GM23338 (cell line): ENCODE measurements at regions not wholly inside any gene's neighbourhood (a gene's known extent, or its start where the extent isn't known, plus 50 kb on each side); places are given as distances from the start of the nearest gene placed in this dataset.

Source experiments
- ATAC-seq: fragments of 200-7000 bp; cut with Tn5 transposase; 3 replicates; pipeline ENCODE4 v1.9.1; 2020
- DNase-seq: peaks from one replicate; pipeline ENCODE4 v3.0.0-alpha.2; 2015; ENCODE audit warnings: low spot score
- H2AFZ ChIP-seq: fragments of 200-600 bp; sonication (generic); 2 replicates; pipeline ENCODE4 v1.8.0; 2016; ENCODE audit warnings: antibody characterized with exemption, mild to moderate bottlenecking, moderate library complexity
- H3F3A ChIP-seq: fragments of 200-600 bp; sonication (generic); replicated peaks from 2 replicates; pipeline ENCODE4 v1.8.0; 2017; ENCODE audit warnings: antibody characterized with exemption, mixed run types, low read depth
- H3K27ac ChIP-seq: fragments of 200-600 bp; sonication (generic); 2 replicates; pipeline ENCODE4 v1.6.1; 2016; ENCODE audit warnings: low read depth
- H3K27me3 ChIP-seq: fragments of 200-600 bp; sonication (generic); 2 replicates; pipeline ENCODE4 v1.8.0; 2016; ENCODE audit warnings: mild to moderate bottlenecking, mixed run types, moderate library complexity; ENCODE audit not compliant: insufficient read depth
- H3K36me3 ChIP-seq: fragments of 200-600 bp; sonication (generic); 2 replicates; pipeline ENCODE4 v1.8.0; 2016; ENCODE audit warnings: mild to moderate bottlenecking; ENCODE audit not compliant: insufficient read depth
- H3K4me1 ChIP-seq: fragments of 200-600 bp; sonication (generic); 2 replicates; pipeline ENCODE4 v1.8.0; 2016; ENCODE audit warnings: mild to moderate bottlenecking, moderate library complexity; ENCODE audit not compliant: insufficient read depth
- H3K4me2 ChIP-seq: fragments of 200-600 bp; sonication (generic); 2 replicates; pipeline ENCODE4 v1.7.1; 2017; ENCODE audit warnings: mixed run types
- H3K4me3 ChIP-seq: fragments of 200-600 bp; sonication (generic); 2 replicates; pipeline ENCODE4 v1.6.1; 2016; ENCODE audit warnings: mixed run types
- H3K79me2 ChIP-seq: fragments of 200-600 bp; sonication (generic); replicated peaks from 2 replicates; pipeline ENCODE4 v1.8.0; 2017; ENCODE audit warnings: mild to moderate bottlenecking; ENCODE audit not compliant: insufficient read depth
- H3K9me2 ChIP-seq: fragments of 200-600 bp; sonication (generic); 2 replicates; pipeline ENCODE4 v1.8.0; 2017; ENCODE audit not compliant: insufficient read depth
- H4K20me1 ChIP-seq: fragments of 200-600 bp; sonication (generic); replicated peaks from 2 replicates; pipeline ENCODE4 v1.8.0; 2017; ENCODE audit warnings: mild to moderate bottlenecking; ENCODE audit not compliant: insufficient read depth
- H3K27ac Mint-ChIP-seq: 2 replicates; pipeline ENCODE4 v1.8.0; 2020; ENCODE audit warnings: inconsistent platforms, mild to moderate bottlenecking, moderate library complexity, mixed read lengths
- H3K27me3 Mint-ChIP-seq: 3 replicates; pipeline ENCODE4 v1.8.0; 2022; ENCODE audit warnings: low read depth, mild to moderate bottlenecking, moderate library complexity, mixed read lengths, inconsistent platforms; ENCODE audit not compliant: insufficient read depth, poor library complexity
- H3K36me3 Mint-ChIP-seq: 3 replicates; pipeline ENCODE4 v1.8.0; 2021; ENCODE audit warnings: low read depth, mild to moderate bottlenecking, inconsistent platforms, moderate library complexity, mixed read lengths
- H3K4me1 Mint-ChIP-seq: 3 replicates; pipeline ENCODE4 v1.8.0; 2020; ENCODE audit warnings: mild to moderate bottlenecking, inconsistent platforms, mixed read lengths
- H3K4me3 Mint-ChIP-seq: 3 replicates; pipeline ENCODE4 v1.8.0; 2021; ENCODE audit warnings: moderate library complexity, mild to moderate bottlenecking, inconsistent platforms, mixed read lengths
- H3K9me3 Mint-ChIP-seq: 3 replicates; pipeline ENCODE4 v1.8.0; 2020; ENCODE audit warnings: moderate library complexity, mild to moderate bottlenecking, inconsistent platforms, mixed read lengths
- CREB1 ChIP-seq: fragments of 250-450 bp; sonication (Bioruptor Pico); IDR thresholded peaks from 2 replicates; pipeline ENCODE4 v1.5.0; 2020; ENCODE audit warnings: low read depth, mild to moderate bottlenecking, moderate library complexity
- EZH2 ChIP-seq: fragments of 200-600 bp; sonication (generic); IDR thresholded peaks from one replicate; pipeline ENCODE4 v1.8.0; 2017; ENCODE audit warnings: antibody characterized with exemption, mild to moderate bottlenecking, low read depth; ENCODE audit not compliant: unreplicated experiment
- TF ChIP-seq, protein P1 (sequence below): fragments of 250-450 bp; sonication (Bioruptor Pico); IDR thresholded peaks from 2 replicates; pipeline ENCODE4 v1.5.0; 2020; ENCODE audit warnings: mild to moderate bottlenecking, moderate library complexity
- TF ChIP-seq, protein P2 (sequence below), 2 experiments: fragments of 200-600 bp in 1 of 2; sonication (generic) in 1 of 2; conservative IDR thresholded peaks; 2 replicates each; pipeline versions ENCODE4 v1.5.1 to v1.6.1; 2016 to 2017; ENCODE audit warnings: antibody characterized with exemption in 2 of 2, low read depth in 2 of 2, mild to moderate bottlenecking in 2 of 2, moderate library complexity in 1 of 2

DNA sequence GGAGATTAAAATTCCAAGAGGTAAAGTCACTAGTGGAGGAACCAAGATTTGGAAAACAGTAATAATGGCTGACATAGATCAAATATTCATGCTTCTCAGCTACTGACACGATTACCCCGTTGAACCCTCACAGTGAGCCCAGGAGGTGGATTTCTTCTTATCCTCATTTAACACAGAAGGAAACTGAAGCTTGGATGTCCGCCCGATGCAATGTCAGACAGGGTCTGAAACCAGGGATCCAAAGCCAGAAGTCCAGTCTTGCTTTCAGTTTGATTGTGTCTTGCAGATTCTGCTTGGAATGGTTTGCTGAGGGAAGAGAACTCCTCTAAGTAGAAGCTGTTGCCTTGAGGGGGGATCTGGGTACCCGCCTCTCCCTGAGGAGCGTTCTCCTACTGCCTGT lies 404.7 kb downstream of the KCNRG start (continued):
- TF ChIP-seq, protein P1, sequence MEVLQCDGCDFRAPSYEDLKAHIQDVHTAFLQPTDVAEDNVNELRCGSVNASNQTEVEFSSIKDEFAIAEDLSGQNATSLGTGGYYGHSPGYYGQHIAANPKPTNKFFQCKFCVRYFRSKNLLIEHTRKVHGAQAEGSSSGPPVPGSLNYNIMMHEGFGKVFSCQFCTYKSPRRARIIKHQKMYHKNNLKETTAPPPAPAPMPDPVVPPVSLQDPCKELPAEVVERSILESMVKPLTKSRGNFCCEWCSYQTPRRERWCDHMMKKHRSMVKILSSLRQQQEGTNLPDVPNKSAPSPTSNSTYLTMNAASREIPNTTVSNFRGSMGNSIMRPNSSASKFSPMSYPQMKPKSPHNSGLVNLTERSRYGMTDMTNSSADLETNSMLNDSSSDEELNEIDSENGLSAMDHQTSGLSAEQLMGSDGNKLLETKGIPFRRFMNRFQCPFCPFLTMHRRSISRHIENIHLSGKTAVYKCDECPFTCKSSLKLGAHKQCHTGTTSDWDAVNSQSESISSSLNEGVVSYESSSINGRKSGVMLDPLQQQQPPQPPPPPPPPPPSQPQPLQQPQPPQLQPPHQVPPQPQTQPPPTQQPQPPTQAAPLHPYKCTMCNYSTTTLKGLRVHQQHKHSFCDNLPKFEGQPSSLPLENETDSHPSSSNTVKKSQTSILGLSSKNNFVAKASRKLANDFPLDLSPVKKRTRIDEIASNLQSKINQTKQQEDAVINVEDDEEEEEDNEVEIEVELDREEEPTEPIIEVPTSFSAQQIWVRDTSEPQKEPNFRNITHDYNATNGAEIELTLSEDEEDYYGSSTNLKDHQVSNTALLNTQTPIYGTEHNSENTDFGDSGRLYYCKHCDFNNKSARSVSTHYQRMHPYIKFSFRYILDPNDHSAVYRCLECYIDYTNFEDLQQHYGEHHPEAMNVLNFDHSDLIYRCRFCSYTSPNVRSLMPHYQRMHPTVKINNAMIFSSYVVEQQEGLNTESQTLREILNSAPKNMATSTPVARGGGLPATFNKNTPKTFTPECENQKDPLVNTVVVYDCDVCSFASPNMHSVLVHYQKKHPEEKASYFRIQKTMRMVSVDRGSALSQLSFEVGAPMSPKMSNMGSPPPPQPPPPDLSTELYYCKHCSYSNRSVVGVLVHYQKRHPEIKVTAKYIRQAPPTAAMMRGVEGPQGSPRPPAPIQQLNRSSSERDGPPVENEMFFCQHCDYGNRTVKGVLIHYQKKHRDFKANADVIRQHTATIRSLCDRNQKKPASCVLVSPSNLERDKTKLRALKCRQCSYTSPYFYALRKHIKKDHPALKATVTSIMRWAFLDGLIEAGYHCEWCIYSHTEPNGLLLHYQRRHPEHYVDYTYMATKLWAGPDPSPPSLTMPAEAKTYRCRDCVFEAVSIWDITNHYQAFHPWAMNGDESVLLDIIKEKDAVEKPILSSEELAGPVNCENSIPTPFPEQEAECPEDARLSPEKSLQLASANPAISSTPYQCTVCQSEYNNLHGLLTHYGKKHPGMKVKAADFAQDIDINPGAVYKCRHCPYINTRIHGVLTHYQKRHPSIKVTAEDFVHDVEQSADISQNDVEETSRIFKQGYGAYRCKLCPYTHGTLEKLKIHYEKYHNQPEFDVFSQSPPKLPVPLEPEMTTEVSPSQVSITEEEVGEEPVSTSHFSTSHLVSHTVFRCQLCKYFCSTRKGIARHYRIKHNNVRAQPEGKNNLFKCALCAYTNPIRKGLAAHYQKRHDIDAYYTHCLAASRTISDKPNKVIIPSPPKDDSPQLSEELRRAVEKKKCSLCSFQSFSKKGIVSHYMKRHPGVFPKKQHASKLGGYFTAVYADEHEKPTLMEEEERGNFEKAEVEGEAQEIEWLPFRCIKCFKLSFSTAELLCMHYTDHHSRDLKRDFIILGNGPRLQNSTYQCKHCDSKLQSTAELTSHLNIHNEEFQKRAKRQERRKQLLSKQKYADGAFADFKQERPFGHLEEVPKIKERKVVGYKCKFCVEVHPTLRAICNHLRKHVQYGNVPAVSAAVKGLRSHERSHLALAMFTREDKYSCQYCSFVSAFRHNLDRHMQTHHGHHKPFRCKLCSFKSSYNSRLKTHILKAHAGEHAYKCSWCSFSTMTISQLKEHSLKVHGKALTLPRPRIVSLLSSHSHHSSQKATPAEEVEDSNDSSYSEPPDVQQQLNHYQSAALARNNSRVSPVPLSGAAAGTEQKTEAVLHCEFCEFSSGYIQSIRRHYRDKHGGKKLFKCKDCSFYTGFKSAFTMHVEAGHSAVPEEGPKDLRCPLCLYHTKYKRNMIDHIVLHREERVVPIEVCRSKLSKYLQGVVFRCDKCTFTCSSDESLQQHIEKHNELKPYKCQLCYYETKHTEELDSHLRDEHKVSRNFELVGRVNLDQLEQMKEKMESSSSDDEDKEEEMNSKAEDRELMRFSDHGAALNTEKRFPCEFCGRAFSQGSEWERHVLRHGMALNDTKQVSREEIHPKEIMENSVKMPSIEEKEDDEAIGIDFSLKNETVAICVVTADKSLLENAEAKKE, result no peak
- TF ChIP-seq CREB1 (CRISPR knock-in tag) (no peak), EZH2 (no peak)
- TF ChIP-seq, protein P2, sequence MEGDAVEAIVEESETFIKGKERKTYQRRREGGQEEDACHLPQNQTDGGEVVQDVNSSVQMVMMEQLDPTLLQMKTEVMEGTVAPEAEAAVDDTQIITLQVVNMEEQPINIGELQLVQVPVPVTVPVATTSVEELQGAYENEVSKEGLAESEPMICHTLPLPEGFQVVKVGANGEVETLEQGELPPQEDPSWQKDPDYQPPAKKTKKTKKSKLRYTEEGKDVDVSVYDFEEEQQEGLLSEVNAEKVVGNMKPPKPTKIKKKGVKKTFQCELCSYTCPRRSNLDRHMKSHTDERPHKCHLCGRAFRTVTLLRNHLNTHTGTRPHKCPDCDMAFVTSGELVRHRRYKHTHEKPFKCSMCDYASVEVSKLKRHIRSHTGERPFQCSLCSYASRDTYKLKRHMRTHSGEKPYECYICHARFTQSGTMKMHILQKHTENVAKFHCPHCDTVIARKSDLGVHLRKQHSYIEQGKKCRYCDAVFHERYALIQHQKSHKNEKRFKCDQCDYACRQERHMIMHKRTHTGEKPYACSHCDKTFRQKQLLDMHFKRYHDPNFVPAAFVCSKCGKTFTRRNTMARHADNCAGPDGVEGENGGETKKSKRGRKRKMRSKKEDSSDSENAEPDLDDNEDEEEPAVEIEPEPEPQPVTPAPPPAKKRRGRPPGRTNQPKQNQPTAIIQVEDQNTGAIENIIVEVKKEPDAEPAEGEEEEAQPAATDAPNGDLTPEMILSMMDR (conservative IDR thresholded peaks at IDR 0.05; ENCODE audit: low read depth in 2 of 2), result no peak

DNA sequence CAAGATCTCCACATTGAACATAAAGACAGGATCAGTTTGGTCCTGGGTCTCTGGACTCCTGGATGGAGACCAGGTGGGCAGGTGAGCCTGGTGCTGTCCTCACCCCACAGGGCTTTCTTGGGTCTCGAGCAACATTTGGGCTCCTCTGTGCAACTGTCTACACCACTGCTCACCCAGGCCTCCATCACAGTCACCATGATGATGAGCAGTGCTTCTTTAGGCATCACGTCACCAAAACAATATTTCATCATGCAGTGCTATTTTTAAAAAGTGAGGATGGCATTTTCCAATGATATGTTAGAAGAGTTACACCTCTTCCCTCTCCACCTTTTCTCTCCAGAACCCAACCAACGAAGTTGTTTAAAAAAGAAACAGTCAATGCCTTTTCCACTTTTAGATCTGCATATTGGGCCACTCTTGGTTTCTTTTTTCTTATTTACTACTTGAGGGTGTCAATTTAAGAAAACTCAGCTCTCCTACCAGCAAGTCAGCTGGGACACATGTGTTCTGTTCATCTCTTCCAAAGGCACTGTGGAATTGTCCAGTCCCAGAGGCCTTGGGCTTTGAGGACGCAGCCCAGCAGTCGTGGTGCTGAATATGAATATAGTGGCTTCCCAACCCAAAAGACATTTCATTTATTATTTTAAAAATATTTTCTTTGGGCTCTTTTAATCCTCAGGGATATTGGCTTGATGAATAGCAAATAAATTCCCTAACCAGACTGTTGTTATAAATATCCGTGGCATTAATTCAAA lies 405.7 kb downstream of the KCNRG start:
- no peak overlapping the region for H2AFZ ChIP-seq
- H3K36me3 ChIP-seq, result no peaks in the 10 kb centered on the region
- no peaks in the 10 kb centered on the region for H3K79me2 ChIP-seq
- H3K27me3 Mint-ChIP-seq, result peaks cover 6% of the 10 kb centered on the region
- H3K27me3 ChIP-seq, result no peaks in the 10 kb centered on the region
- peaks cover 10% of the 10 kb centered on the region for H3K4me1 Mint-ChIP-seq
- H3K27ac Mint-ChIP-seq, result no peak overlapping the region
- no peaks in the 10 kb centered on the region for H3K36me3 Mint-ChIP-seq
- no peak overlapping the region for H3K4me3 ChIP-seq
- no peaks in the 10 kb centered on the region for H3K4me1 ChIP-seq
- ATAC-seq (no peak), DNase-seq (no peak)
- no peaks in the 10 kb centered on the region for H3K9me3 Mint-ChIP-seq
- no peaks in the 10 kb centered on the region for H3F3A ChIP-seq
- H3K27ac ChIP-seq, result no peak overlapping the region
- H3K4me2 ChIP-seq, result no peak overlapping the region
- H4K20me1 ChIP-seq, result no peaks in the 10 kb centered on the region
- peaks cover 5% of the 10 kb centered on the region; the same call in 1 of the 2 replicates for H3K9me2 ChIP-seq
- H3K4me3 Mint-ChIP-seq, result no peak overlapping the region
- TF ChIP-seq EZH2, result no peak
- TF ChIP-seq, protein P1, result no peak
